HUES6 (cell line): ENCODE measurements at regions not wholly inside any gene's neighbourhood (a gene's known extent, or its start where the extent isn't known, plus 50 kb on each side); places are given as distances from the start of the nearest gene placed in this dataset.

Experiments used
- H3K27ac ChIP-seq: 2 replicates; pipeline ENCODE4 v1.7.0; 2013; ENCODE audit warnings: low read depth, mild to moderate bottlenecking, low read length, inconsistent platforms
- H3K27me3 ChIP-seq: 2 replicates; pipeline ENCODE4 v1.6.1; 2013; ENCODE audit warnings: low read length; ENCODE audit not compliant: control insufficient read depth, insufficient read depth
- H3K36me3 ChIP-seq: 2 replicates; pipeline ENCODE4 v1.6.1; 2013; ENCODE audit warnings: low read length; ENCODE audit not compliant: control insufficient read depth, insufficient read depth
- H3K4me1 ChIP-seq: 2 replicates; pipeline ENCODE4 v1.6.1; 2013; ENCODE audit warnings: low read length; ENCODE audit not compliant: control insufficient read depth, insufficient read depth
- H3K4me3 ChIP-seq: 2 replicates; pipeline ENCODE4 v1.5.1; 2013; ENCODE audit warnings: low read depth, low read length
- H3K9ac ChIP-seq: one replicate; pipeline ENCODE4 v1.6.1; 2013; ENCODE audit warnings: mild to moderate bottlenecking, low read length
- H3K9me3 ChIP-seq: 2 replicates; pipeline ENCODE4 v1.6.1; 2013; ENCODE audit warnings: low read depth, low read length; ENCODE audit not compliant: control insufficient read depth, insufficient read depth

GRCh38 chr1:37147906-37148305 is 113.6 kb upstream of the GRIK3 start:
- Histone ChIP-seq H3K9me3 (no peaks in the 10 kb centered on the region), H3K4me1 (peaks cover 6% of the 10 kb centered on the region; the same call in 1 of the 2 replicates), H3K9ac (no peak overlapping the region), H3K27ac (no peak overlapping the region), H3K27me3 (no peaks in the 10 kb centered on the region), H3K4me3 (no peak overlapping the region), H3K36me3 (no peaks in the 10 kb centered on the region)

GRCh38 chr1:37148663-37149062 is 114.3 kb upstream of the GRIK3 start:
- no peaks in the 10 kb centered on the region for H3K27me3 ChIP-seq
- peaks cover 6% of the 10 kb centered on the region; the same call in 1 of the 2 replicates for H3K4me1 ChIP-seq
- H3K27ac ChIP-seq: no peak overlapping the region
- H3K9me3 ChIP-seq: no peaks in the 10 kb centered on the region
- no peak overlapping the region for H3K4me3 ChIP-seq
- no peaks in the 10 kb centered on the region for H3K36me3 ChIP-seq
- H3K9ac ChIP-seq: no peak overlapping the region

GRCh38 chr1:37149296-37149695 is 115.0 kb upstream of the GRIK3 start:
- Histone ChIP-seq H3K36me3 (no peaks in the 10 kb centered on the region), H3K27me3 (no peaks in the 10 kb centered on the region), H3K9me3 (no peaks in the 10 kb centered on the region), H3K27ac (no peak overlapping the region), H3K4me1 (peaks cover 6% of the 10 kb centered on the region; the same call in 1 of the 2 replicates), H3K9ac (no peak overlapping the region), H3K4me3 (no peak overlapping the region)

GRCh38 chr1:37150986-37151385 is 116.7 kb upstream of the GRIK3 start:
- Histone ChIP-seq H3K27me3 (no peaks in the 10 kb centered on the region), H3K4me1 (peaks cover 6% of the 10 kb centered on the region; the same call in 1 of the 2 replicates), H3K36me3 (no peaks in the 10 kb centered on the region), H3K27ac (no peak overlapping the region), H3K4me3 (no peak overlapping the region), H3K9ac (no peak overlapping the region), H3K9me3 (no peaks in the 10 kb centered on the region)

GRCh38 chr1:37151789-37152188 is 117.5 kb upstream of the GRIK3 start:
- Histone ChIP-seq H3K36me3 (no peaks in the 10 kb centered on the region), H3K27me3 (no peaks in the 10 kb centered on the region), H3K4me1 (peaks cover 6% of the 10 kb centered on the region; the same call in 1 of the 2 replicates), H3K4me3 (no peak overlapping the region), H3K9ac (no peak overlapping the region), H3K27ac (no peak overlapping the region), H3K9me3 (peaks cover 2% of the 10 kb centered on the region; the same call in 1 of the 2 replicates)

- Histone ChIP-seq H3K27me3 (no peaks in the 10 kb centered on the region), H3K27ac (no peak overlapping the region), H3K9me3 (peaks cover 2% of the 10 kb centered on the region; the same call in 1 of the 2 replicates), H3K9ac (no peak overlapping the region), H3K4me3 (no peak overlapping the region), H3K36me3 (no peaks in the 10 kb centered on the region), H3K4me1 (peaks cover 6% of the 10 kb centered on the region; the same call in 1 of the 2 replicates)
Measured at GRCh38 chr1:37152491-37152890, 118.2 kb upstream of the GRIK3 start.

- no peak overlapping the region for H3K27ac ChIP-seq
- H3K4me3 ChIP-seq: no peak overlapping the region
- no peaks in the 10 kb centered on the region for H3K27me3 ChIP-seq
- H3K36me3 ChIP-seq: no peaks in the 10 kb centered on the region
- peaks cover 6% of the 10 kb centered on the region; the same call in 1 of the 2 replicates for H3K4me1 ChIP-seq
- peaks cover 2% of the 10 kb centered on the region; the same call in 1 of the 2 replicates for H3K9me3 ChIP-seq
- no peak overlapping the region for H3K9ac ChIP-seq
Measured at GRCh38 chr1:37153116-37154100, 119.1 kb upstream of the GRIK3 start.

GRCh38 chr1:37156646-37157045 is 122.3 kb upstream of the GRIK3 start:
- Histone ChIP-seq H3K9ac (no peak overlapping the region), H3K27me3 (no peaks in the 10 kb centered on the region), H3K4me1 (no peaks in the 10 kb centered on the region), H3K9me3 (peaks cover 11% of the 10 kb centered on the region), H3K27ac (no peak overlapping the region), H3K36me3 (no peaks in the 10 kb centered on the region), H3K4me3 (no peak overlapping the region)

GRCh38 chr1:37157634-37158033 is 123.3 kb upstream of the GRIK3 start:
- H3K4me1 ChIP-seq: no peaks in the 10 kb centered on the region
- H3K9me3 ChIP-seq: peaks cover 16% of the 10 kb centered on the region
- no peak overlapping the region for H3K27ac ChIP-seq
- no peak overlapping the region for H3K9ac ChIP-seq
- no peaks in the 10 kb centered on the region for H3K36me3 ChIP-seq
- no peak overlapping the region for H3K4me3 ChIP-seq
- no peaks in the 10 kb centered on the region for H3K27me3 ChIP-seq

- H3K27me3 ChIP-seq: no peaks in the 10 kb centered on the region
- no peak overlapping the region for H3K9ac ChIP-seq
- H3K36me3 ChIP-seq: no peaks in the 10 kb centered on the region
- no peak overlapping the region for H3K4me3 ChIP-seq
- no peak overlapping the region for H3K27ac ChIP-seq
- H3K9me3 ChIP-seq: peaks cover 20% of the 10 kb centered on the region
- H3K4me1 ChIP-seq: no peaks in the 10 kb centered on the region
Measured at GRCh38 chr1:37158113-37158749, 123.9 kb upstream of the GRIK3 start.

GRCh38 chr1:37159102-37159501 is 124.8 kb upstream of the GRIK3 start:
- no peak overlapping the region for H3K4me3 ChIP-seq
- no peaks in the 10 kb centered on the region for H3K4me1 ChIP-seq
- H3K27ac ChIP-seq: no peak overlapping the region
- H3K9ac ChIP-seq: no peak overlapping the region
- no peaks in the 10 kb centered on the region for H3K27me3 ChIP-seq
- H3K9me3 ChIP-seq: peaks cover 20% of the 10 kb centered on the region
- H3K36me3 ChIP-seq: no peaks in the 10 kb centered on the region
